Testis (tissue), 2 donors: ENCODE measurements at regions not wholly inside any gene's neighbourhood (a gene's known extent, or its start where the extent isn't known, plus 50 kb on each side); places are given as distances from the start of the nearest gene placed in this dataset.

ENCODE experiments used
- DNase-seq: peaks from one replicate; pipeline ENCODE4 v3.0.0-alpha.2; 2019
- H3K27ac ChIP-seq, 2 donors: fragments of 200-600 bp; sonication (generic); one replicate each; pipeline ENCODE4 v1.5.1; 2019
- H3K27me3 ChIP-seq: fragments of 200-600 bp; sonication (generic); one replicate; pipeline ENCODE4 v1.5.1; 2019
- H3K36me3 ChIP-seq: fragments of 200-600 bp; sonication (generic); one replicate; pipeline ENCODE4 v1.5.1; 2017; ENCODE audit warnings: low read depth; ENCODE audit errors: missing control alignments
- H3K4me1 ChIP-seq: fragments of 200-600 bp; sonication (generic); one replicate; pipeline ENCODE4 v1.5.1; 2019
- H3K4me3 ChIP-seq, 2 donors: fragments of 200-600 bp; sonication (generic); one replicate each; pipeline ENCODE4 v1.5.1; 2017 to 2019
- H3K9me3 ChIP-seq: fragments of 200-600 bp; sonication (generic); one replicate; pipeline ENCODE4 v1.5.1; 2017
- POLR2A ChIP-seq: fragments of 450-650 bp; IDR thresholded peaks from one replicate; pipeline ENCODE4 v1.6.1; 2017; ENCODE audit warnings: antibody characterized with exemption, mild to moderate bottlenecking, moderate library complexity
- WGBS, 2 donors: methylation state at CpG; one replicate each; pipeline ENCODE4 v1.1.5; 2018; 5-methylcytosine and 5-hydroxymethylcytosine counted together
- intact Hi-C: fragments of 100-400 bp; cut with DNase I; formaldehyde crosslinking; loops from one replicate; pipeline ENCODE4 v1.15.1; 2023; ENCODE audit warnings: low total_unique reads
- TF ChIP-seq, protein P1 (sequence below), 3 experiments: fragments of 450-650 bp in 2 of 3; fragments of 200-600 bp in 1 of 3; sonication (generic) in 1 of 3; IDR thresholded peaks; one replicate each; pipeline ENCODE4 v1.5.1; 2016 to 2019; ENCODE audit warnings: antibody characterized with exemption in 3 of 3, mild to moderate bottlenecking in 2 of 3, moderate library complexity in 1 of 3

DNA sequence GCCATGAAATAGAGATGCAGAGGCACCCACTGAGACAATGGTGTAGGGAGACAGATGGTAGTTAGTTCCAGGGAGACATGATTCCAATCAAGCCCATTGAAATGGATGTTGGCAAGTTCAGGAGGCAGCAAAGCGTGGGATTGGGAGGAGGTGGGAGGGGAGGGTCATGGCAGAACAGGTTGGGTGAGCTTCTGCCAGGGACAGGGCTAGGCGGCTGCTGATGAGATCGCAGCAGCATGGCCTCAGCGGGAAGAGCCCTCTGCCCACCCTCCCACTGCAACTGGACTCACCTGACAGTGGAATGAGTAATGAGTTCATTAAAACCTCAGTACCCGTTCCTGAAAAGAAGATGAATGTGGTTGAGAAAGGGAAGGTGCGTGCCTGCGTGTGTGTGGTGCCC is 418.2 kb downstream of the CDK5RAP2 start:
- Histone ChIP-seq H3K9me3 (no peaks in the 10 kb centered on the region), H3K4me3 (no peak overlapping the region), H3K4me1 (no peaks in the 10 kb centered on the region), H3K27ac (no peak overlapping the region), H3K36me3 (no peaks in the 10 kb centered on the region), H3K27me3 (no peaks in the 10 kb centered on the region)
- no peak for TF ChIP-seq POLR2A
- TF ChIP-seq, protein P1, sequence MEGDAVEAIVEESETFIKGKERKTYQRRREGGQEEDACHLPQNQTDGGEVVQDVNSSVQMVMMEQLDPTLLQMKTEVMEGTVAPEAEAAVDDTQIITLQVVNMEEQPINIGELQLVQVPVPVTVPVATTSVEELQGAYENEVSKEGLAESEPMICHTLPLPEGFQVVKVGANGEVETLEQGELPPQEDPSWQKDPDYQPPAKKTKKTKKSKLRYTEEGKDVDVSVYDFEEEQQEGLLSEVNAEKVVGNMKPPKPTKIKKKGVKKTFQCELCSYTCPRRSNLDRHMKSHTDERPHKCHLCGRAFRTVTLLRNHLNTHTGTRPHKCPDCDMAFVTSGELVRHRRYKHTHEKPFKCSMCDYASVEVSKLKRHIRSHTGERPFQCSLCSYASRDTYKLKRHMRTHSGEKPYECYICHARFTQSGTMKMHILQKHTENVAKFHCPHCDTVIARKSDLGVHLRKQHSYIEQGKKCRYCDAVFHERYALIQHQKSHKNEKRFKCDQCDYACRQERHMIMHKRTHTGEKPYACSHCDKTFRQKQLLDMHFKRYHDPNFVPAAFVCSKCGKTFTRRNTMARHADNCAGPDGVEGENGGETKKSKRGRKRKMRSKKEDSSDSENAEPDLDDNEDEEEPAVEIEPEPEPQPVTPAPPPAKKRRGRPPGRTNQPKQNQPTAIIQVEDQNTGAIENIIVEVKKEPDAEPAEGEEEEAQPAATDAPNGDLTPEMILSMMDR (IDR thresholded peaks at IDR 0.05) = no peak
- 78 to 92% methylated on average over 7 of the region's 7 CpGs for WGBS, 2 donors
- intact Hi-C loops = no loop called here
- no peak for DNase-seq

DNA sequence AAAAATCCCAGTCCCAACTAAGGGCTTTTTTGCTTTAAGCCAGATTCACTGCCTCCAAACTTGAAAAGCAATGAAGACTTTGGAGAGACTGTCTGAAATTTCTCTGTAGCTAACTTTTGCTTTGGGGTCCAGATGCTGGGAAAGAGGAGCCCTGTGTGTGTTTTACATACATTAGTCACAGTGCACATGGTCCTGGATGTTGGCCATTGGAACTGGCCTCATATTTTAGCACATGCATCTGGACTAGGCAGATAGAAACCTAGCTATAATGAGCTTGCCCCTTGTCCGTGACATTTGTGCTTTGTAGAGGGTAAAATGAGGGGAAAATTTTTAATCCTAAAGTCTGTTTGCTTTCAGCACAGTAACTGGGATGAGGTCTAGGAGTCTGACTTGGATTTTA is 421.7 kb downstream of the CDK5RAP2 start:
- no peaks in the 10 kb centered on the region for H3K36me3 ChIP-seq
- no peak overlapping the region for H3K4me3 ChIP-seq
- intact Hi-C loops = no loop called here
- DNase-seq = no peak
- H3K9me3 ChIP-seq = no peaks in the 10 kb centered on the region
- no peak overlapping the region for H3K27ac ChIP-seq
- TF ChIP-seq POLR2A = no peak
- TF ChIP-seq, protein P1 (IDR thresholded peaks at IDR 0.05) = no peak
- WGBS, 2 donors = 75 to 90% methylated on average over 1 of the region's 1 CpG
- no peaks in the 10 kb centered on the region for H3K4me1 ChIP-seq
- H3K27me3 ChIP-seq = no peaks in the 10 kb centered on the region

DNA sequence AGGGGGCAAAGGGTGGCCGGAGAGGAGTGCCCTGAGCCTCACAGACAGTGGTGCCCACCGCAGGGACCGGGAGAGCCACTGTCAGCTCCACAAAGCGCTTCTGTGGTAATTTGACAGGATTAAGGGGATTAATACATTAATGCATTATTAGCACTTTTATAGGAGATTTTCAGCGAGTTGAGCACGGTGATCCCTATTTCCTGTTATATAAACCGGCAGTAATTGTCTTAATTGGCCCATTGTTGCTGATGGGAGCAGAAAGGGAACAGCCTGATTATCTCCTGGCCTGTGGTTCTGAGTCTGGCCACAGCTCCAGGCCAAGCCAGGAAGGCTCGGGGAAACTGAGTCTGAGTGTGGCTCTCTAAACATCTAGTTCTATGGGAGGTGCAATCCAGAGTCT is 423.6 kb downstream of the CDK5RAP2 start:
- Histone ChIP-seq H3K27me3 (no peaks in the 10 kb centered on the region), H3K4me1 (no peaks in the 10 kb centered on the region), H3K27ac (no peak overlapping the region), H3K9me3 (no peaks in the 10 kb centered on the region), H3K4me3 (no peak overlapping the region), H3K36me3 (no peaks in the 10 kb centered on the region)
- TF ChIP-seq, protein P1 (IDR thresholded peaks at IDR 0.05) = no peak
- no peak for TF ChIP-seq POLR2A
- 75 to 77% methylated on average over 8 of the region's 8 CpGs for WGBS, 2 donors
- DNase-seq = no peak
- intact Hi-C loops = no loop called here

DNA sequence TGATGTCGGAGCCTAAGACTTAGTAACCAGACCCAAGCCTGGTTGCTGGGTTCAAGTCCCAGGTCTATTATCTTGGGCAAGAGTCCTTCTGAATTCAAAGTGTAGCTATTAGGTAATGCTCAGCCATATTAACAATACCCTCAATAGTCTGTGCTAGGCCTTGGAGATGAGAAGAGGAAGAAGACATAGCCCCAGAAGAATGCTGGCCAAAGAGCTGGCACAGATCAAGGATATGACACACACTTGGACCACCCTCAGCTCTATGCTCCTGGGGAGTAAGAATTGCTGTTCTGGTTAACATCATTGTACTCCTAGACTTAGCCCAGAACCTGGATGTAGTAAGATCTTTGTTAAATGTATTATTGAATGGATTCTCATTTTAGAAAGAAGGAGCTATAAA is 426.7 kb downstream of the CDK5RAP2 start:
- H3K4me3 ChIP-seq = no peak overlapping the region
- no peak overlapping the region for H3K27ac ChIP-seq
- TF ChIP-seq POLR2A = no peak
- TF ChIP-seq, protein P1 (IDR thresholded peaks at IDR 0.05) = no peak
- H3K36me3 ChIP-seq = no peaks in the 10 kb centered on the region
- WGBS, 2 donors = 91 to 100% methylated on average over 1 of the region's 1 CpG
- DNase-seq = no peak
- H3K4me1 ChIP-seq = no peaks in the 10 kb centered on the region
- intact Hi-C loops = no loop called here
- H3K27me3 ChIP-seq = no peaks in the 10 kb centered on the region
- no peaks in the 10 kb centered on the region for H3K9me3 ChIP-seq

DNA sequence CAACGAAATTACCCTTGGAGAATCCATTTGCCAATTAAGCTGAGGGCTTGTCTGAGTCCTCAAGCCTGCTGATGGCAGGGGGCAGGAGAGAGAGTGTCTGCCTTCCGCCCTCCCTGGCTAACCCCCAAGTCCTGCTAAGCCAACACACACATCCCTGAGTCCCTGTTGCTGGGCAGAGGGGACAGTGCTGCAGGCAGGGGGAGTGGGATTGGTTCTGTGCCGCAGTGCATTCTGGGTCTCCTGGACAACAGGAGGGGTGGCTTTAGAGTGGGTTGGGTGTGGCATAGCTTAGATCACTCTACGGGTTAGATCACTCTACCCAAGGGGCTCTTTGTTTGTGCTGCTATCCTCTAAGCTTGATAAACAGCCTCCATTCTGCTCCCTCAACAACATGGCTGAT is 427.7 kb downstream of the CDK5RAP2 start:
- intact Hi-C loops = no loop called here
- TF ChIP-seq POLR2A = no peak
- no peak overlapping the region for H3K4me3 ChIP-seq
- H3K27ac ChIP-seq = no peak overlapping the region
- no peaks in the 10 kb centered on the region for H3K36me3 ChIP-seq
- no peaks in the 10 kb centered on the region for H3K9me3 ChIP-seq
- DNase-seq = peak; percentile 31
- no peaks in the 10 kb centered on the region for H3K4me1 ChIP-seq
- 17 to 38% methylated on average over 2 to 4 of the region's 4 CpGs for WGBS, 2 donors
- H3K27me3 ChIP-seq = no peaks in the 10 kb centered on the region
